GM12878 (cell line): ENCODE measurements at regions not wholly inside any gene's neighbourhood (a gene's known extent, or its start where the extent isn't known, plus 50 kb on each side); places are given as distances from the start of the nearest gene placed in this dataset.

ENCODE experiments used
- ATAC-seq: fragments of 200-7000 bp; cut with Tn5 transposase; 3 replicates; pipeline ENCODE4 v1.9.1; 2020; ENCODE audit warnings: mild to moderate bottlenecking, moderate library complexity
- BruUV-seq: library from RNA; stranded (reverse); fragments of 400-500 nt; replicated peaks from 2 replicates; lab custom pipeline; 2021; lab: Mats Ljungman, UMichigan
- CTCF ChIA-PET: fragments of 300-600 bp; sonication (Branson Sonifier 250); formaldehyde crosslinking; extraction: SDS; loops from one replicate; lab custom pipeline; 2021; ENCODE audit warnings: inconsistent platforms; lab: Yijun Ruan, JAX
- POLR2A ChIA-PET: fragments of 350-600 bp; formaldehyde crosslinking; extraction: SDS; loops from one replicate; lab custom pipeline; 2021; ENCODE audit warnings: inconsistent platforms; lab: Charles Lee
- RAD21 ChIA-PET: fragments of 300-600 bp; sonication (Branson Sonifier 250); formaldehyde crosslinking; loops from one replicate; lab custom pipeline; 2023; ENCODE audit warnings: antibody characterized with exemption; ENCODE audit not compliant: unreplicated experiment; lab: Charles Lee
- SMC1A ChIA-PET: fragments of 300-600 bp; sonication (Branson Sonifier 250); formaldehyde crosslinking; loops from one replicate; lab custom pipeline; 2023; ENCODE audit not compliant: unreplicated experiment, uncharacterized antibody; lab: Charles Lee
- DNase-seq: peaks from one replicate; pipeline ENCODE4 v3.0.0-alpha.2; 2011; ENCODE audit warnings: low read depth, low spot score
- FAIRE-seq: peaks from 3 replicates; lab custom pipeline; 2011; peaks lifted over from hg19 to GRCh38; lab: Jason Lieb, UNC
- H2AFZ ChIP-seq: 2 replicates; pipeline ENCODE4 v1.6.0; 2011; ENCODE audit warnings: low read depth, low read length, control low read depth; ENCODE audit not compliant: control insufficient read depth
- H3K27ac ChIP-seq: 2 replicates; pipeline ENCODE4 v1.5.1; 2011; ENCODE audit warnings: control low read depth; ENCODE audit not compliant: control insufficient read depth, insufficient read depth
- H3K27me3 ChIP-seq, 2 experiments: replicated peaks in 1 of 2; 2 replicates each; pipeline versions ENCODE4 v1.6.0 to v1.6.1; 2011; ENCODE audit warnings: low read length in 1 of 2; ENCODE audit not compliant: control insufficient read depth in 2 of 2, insufficient read depth in 2 of 2
- H3K36me3 ChIP-seq, 2 experiments: 2 replicates each; pipeline ENCODE4 v1.5.1; 2011; ENCODE audit warnings: low read length in 1 of 2; ENCODE audit not compliant: control insufficient read depth in 2 of 2, insufficient read depth in 2 of 2
- H3K4me1 ChIP-seq: 2 replicates; pipeline ENCODE4 v1.6.1; 2011; ENCODE audit warnings: mild to moderate bottlenecking, low read length, moderate library complexity, mixed read lengths; ENCODE audit not compliant: control insufficient read depth, insufficient read depth
- H3K4me2 ChIP-seq: 2 replicates; pipeline ENCODE4 v1.6.0; 2011; ENCODE audit warnings: control low read depth; ENCODE audit not compliant: control insufficient read depth, insufficient read depth
- H3K4me3 ChIP-seq: fragments of 200-600 bp; sonication (generic); 2 replicates; pipeline ENCODE4 v1.5.1; 2016
- H3K79me2 ChIP-seq: 2 replicates; pipeline ENCODE4 v1.6.0; 2011; ENCODE audit warnings: low read length; ENCODE audit not compliant: control insufficient read depth, insufficient read depth
- H3K9ac ChIP-seq: 2 replicates; pipeline ENCODE4 v1.8.0; 2011; ENCODE audit warnings: low read length, control low read depth, mixed read lengths; ENCODE audit not compliant: control insufficient read depth, insufficient read depth
- H3K9me3 ChIP-seq: replicated peaks from 3 replicates; pipeline ENCODE4 v1.5.1; 2011; ENCODE audit warnings: mild to moderate bottlenecking, low read length; ENCODE audit not compliant: control insufficient read depth, insufficient read depth
- H4K20me1 ChIP-seq: 2 replicates; pipeline ENCODE4 v1.6.0; 2011; ENCODE audit not compliant: control insufficient read depth, insufficient read depth
- CBFB ChIP-seq: IDR thresholded peaks from 2 replicates; pipeline ENCODE4 v1.6.1; 2016; ENCODE audit warnings: antibody characterized with exemption, low read depth
- FOXK2 ChIP-seq: fragments of 450-650 bp; IDR thresholded peaks from 2 replicates; pipeline ENCODE4 v1.6.1; 2017; ENCODE audit warnings: mild to moderate bottlenecking, moderate library complexity
- MXI1 ChIP-seq: fragments of 150-350 bp; IDR thresholded peaks from 2 replicates; pipeline ENCODE4 v1.6.1; 2011; ENCODE audit warnings: low read depth, mild to moderate bottlenecking, inconsistent platforms, low read length, improper control_type of control experiment
- POLR2AphosphoS5 ChIP-seq: IDR thresholded peaks from 2 replicates; pipeline ENCODE4 v1.6.1; 2011; ENCODE audit warnings: mild to moderate bottlenecking, low read length, inconsistent platforms
- SIN3A ChIP-seq: IDR thresholded peaks from 2 replicates; pipeline ENCODE4 v1.6.1; 2012; ENCODE audit warnings: low read depth, low read length, improper control_type of control experiment
- SMARCA5 ChIP-seq: fragments of 450-650 bp; IDR thresholded peaks from 2 replicates; pipeline ENCODE4 v1.6.1; 2017; ENCODE audit warnings: mild to moderate bottlenecking
- WGBS: methylation state at CpG from one replicate; pipeline ENCODE4 v1.1.6; 2016; ENCODE audit warnings: low lambda C conversion rate; ENCODE audit not compliant: insufficient replicate concordance, insufficient coverage; ENCODE audit errors: missing lambda C conversion rate; 5-methylcytosine and 5-hydroxymethylcytosine counted together
- in situ Hi-C: fragments of 300-500 bp; cut with MboI; formaldehyde crosslinking; loops from 9 replicates; pipeline ENCODE4 v1.14.3; 2018; ENCODE audit warnings: mixed read lengths
- intact Hi-C: fragments of 100-400 bp; cut with micrococcal nuclease; formaldehyde crosslinking; loops from one replicate; pipeline ENCODE4 v1.14.2; 2022; ENCODE audit not compliant: unreplicated experiment
- TF ChIP-seq, protein P1 (sequence below): IDR thresholded peaks from 2 replicates; pipeline ENCODE4 v1.6.1; 2012; ENCODE audit warnings: mild to moderate bottlenecking, low read depth, low read length

DNA sequence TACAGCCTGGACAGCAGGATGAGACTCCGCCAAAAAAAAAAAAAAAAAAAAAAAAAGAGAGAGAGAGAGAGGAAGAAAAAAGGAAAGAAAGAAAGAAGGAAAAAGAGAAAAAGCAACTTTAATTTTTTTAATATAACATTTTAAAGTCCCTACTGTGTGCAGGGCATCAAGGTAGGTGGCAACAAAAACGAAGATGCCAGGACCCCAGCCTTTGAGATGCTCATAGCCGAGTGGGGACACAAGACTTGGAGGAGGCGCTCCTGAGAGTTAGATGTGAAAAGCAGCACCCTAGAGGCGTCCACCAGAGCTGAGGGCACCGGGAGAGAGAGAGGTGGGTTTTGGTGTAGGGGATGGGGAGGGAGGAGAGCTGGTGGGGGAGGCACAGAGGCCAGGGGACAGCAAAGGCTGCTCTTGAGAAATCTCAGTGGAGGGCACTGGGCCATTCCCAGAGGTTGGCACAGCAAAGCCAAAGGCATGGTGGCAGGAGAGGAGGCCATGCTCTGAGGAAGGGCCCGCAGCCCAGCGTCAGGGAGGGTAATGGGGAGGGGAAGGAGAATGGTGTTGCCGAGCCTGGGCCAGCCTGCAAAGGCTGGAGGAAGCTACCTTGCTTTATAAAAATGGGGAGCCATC is 135.6 kb downstream of the C9orf50 start (continued):
- TF ChIP-seq, protein P1, sequence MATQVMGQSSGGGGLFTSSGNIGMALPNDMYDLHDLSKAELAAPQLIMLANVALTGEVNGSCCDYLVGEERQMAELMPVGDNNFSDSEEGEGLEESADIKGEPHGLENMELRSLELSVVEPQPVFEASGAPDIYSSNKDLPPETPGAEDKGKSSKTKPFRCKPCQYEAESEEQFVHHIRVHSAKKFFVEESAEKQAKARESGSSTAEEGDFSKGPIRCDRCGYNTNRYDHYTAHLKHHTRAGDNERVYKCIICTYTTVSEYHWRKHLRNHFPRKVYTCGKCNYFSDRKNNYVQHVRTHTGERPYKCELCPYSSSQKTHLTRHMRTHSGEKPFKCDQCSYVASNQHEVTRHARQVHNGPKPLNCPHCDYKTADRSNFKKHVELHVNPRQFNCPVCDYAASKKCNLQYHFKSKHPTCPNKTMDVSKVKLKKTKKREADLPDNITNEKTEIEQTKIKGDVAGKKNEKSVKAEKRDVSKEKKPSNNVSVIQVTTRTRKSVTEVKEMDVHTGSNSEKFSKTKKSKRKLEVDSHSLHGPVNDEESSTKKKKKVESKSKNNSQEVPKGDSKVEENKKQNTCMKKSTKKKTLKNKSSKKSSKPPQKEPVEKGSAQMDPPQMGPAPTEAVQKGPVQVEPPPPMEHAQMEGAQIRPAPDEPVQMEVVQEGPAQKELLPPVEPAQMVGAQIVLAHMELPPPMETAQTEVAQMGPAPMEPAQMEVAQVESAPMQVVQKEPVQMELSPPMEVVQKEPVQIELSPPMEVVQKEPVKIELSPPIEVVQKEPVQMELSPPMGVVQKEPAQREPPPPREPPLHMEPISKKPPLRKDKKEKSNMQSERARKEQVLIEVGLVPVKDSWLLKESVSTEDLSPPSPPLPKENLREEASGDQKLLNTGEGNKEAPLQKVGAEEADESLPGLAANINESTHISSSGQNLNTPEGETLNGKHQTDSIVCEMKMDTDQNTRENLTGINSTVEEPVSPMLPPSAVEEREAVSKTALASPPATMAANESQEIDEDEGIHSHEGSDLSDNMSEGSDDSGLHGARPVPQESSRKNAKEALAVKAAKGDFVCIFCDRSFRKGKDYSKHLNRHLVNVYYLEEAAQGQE = no peak

DNA sequence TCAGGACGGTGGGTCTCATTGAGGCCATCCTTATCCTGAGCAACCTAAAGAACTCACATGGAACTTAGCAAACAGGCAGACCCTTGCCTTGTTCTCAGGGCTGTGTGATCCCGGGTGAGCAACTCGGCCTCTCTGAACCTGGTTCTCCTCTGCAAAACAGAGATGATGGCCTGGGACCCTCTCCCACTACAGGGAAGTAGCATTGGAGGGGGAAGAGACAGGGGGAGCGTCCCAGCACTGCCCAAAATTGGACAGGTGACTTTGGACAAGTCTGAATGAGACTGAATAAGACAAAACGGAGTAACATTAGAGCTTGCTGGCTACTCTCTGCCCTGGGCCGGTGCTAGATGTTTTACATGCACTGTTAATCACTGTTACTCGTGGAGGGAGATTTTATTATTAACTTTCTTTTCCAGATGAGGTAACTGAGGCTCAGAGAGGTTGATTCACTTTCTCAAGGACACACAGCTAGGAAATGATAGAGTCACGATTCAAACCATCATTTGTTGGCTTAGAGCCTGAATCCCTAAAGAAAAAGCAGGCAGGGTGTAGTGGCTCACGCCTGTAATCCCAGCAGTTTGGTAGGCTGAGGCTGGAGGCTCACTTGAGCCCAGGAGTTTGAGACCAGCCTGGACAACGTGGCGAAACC is 136.4 kb downstream of the C9orf50 start:
- no peaks in the 10 kb centered on the region for H3K79me2 ChIP-seq
- ATAC-seq (no peak), FAIRE-seq (no peak), DNase-seq (no peak)
- no peak overlapping the region for H2AFZ ChIP-seq
- ChIA-PET RAD21 (interaction anchor here (1.7 kb wide), 1 partner anchor 25 kb away, joined by 6 read pairs; no protein-coding TSS in a partner anchor), SMC1A (interaction anchor here (0.8 kb wide), 1 partner anchor 54 kb away, joined by 3 read pairs; no protein-coding TSS in a partner anchor), CTCF (interaction anchor here (1.1 kb wide), 1 partner anchor 344 kb away, joined by 4 read pairs; no protein-coding TSS in a partner anchor), POLR2A (interaction anchor here (1.0 kb wide), 1 partner anchor 37 kb away, joined by 3 read pairs; no protein-coding TSS in a partner anchor)
- H3K4me1 ChIP-seq = peaks cover 7% of the 10 kb centered on the region
- no peak overlapping the region for H3K4me3 ChIP-seq
- no peaks in the 10 kb centered on the region for H4K20me1 ChIP-seq
- intact Hi-C loops = loop anchor here (10.0 kb wide), 1 partner anchor 120 kb away; no protein-coding TSS in a partner anchor
- WGBS = 34% methylated on average over 11 of the region's 11 CpGs
- in situ Hi-C loops = no loop called here
- BruUV-seq = no TSS peak
- TF ChIP-seq CBFB = no peak
- no peak for TF ChIP-seq POLR2AphosphoS5
- TF ChIP-seq SMARCA5 = no peak
- TF ChIP-seq FOXK2 = no peak
- TF ChIP-seq SIN3A = no peak
- TF ChIP-seq MXI1 = no peak
- H3K9me3 ChIP-seq = no peaks in the 10 kb centered on the region
- no peaks in the 10 kb centered on the region for H3K36me3 ChIP-seq
- peaks cover 10 to 22% of the 10 kb centered on the region in 2 experiments for H3K27me3 ChIP-seq
- no peak overlapping the region for H3K4me2 ChIP-seq
- H3K27ac ChIP-seq = no peak overlapping the region
- no peak overlapping the region for H3K9ac ChIP-seq
